GM18909 (cell line): ENCODE measurements at regions not wholly inside any gene's neighbourhood (a gene's known extent, or its start where the extent isn't known, plus 50 kb on each side); places are given as distances from the start of the nearest gene placed in this dataset.
"Not testable (repeated sequence)": the region's sequence is repeated elsewhere in the genome, so short reads cannot be mapped to it uniquely, and the experiment has no call there.

Experiments used
- ATAC-seq: cut with Tn5 transposase; IDR thresholded peaks from one replicate; pipeline ENCODE4 v1.9.1; 2021; ENCODE audit warnings: mild to moderate bottlenecking; ENCODE audit not compliant: unreplicated experiment, poor library complexity

- ATAC-seq: no peak
Observed at GRCh38 chr7:35908331-35909216, 107.7 kb downstream of the SEPTIN7 start.

- ATAC-seq: no peak
Observed at GRCh38 chr7:35909870-35910357, 109.1 kb downstream of the SEPTIN7 start.

GRCh38 chr7:35910621-35911020 lies 109.8 kb downstream of the SEPTIN7 start:
- not testable (repeated sequence) for ATAC-seq

- not testable (repeated sequence) for ATAC-seq
Observed at GRCh38 chr7:35913350-35913749, 112.5 kb downstream of the SEPTIN7 start.

GRCh38 chr7:35914214-35914613 lies 113.4 kb downstream of the SEPTIN7 start:
- ATAC-seq: not testable (repeated sequence)

- ATAC-seq: not testable (repeated sequence)
Observed at GRCh38 chr7:35915247-35915955, 114.5 kb downstream of the SEPTIN7 start.

GRCh38 chr7:35918217-35918616 lies 117.4 kb downstream of the SEPTIN7 start:
- not testable (repeated sequence) for ATAC-seq

GRCh38 chr7:35919607-35920006 lies 118.8 kb downstream of the SEPTIN7 start:
- ATAC-seq: peak; percentile 70

- not testable (repeated sequence) for ATAC-seq
Observed at GRCh38 chr7:35921338-35921737, 120.5 kb downstream of the SEPTIN7 start.

GRCh38 chr7:35924668-35925067 lies 123.8 kb downstream of the SEPTIN7 start:
- not testable (repeated sequence) for ATAC-seq

GRCh38 chr7:35926966-35927365 lies 126.1 kb downstream of the SEPTIN7 start:
- ATAC-seq: not testable (repeated sequence)

- ATAC-seq: not testable (repeated sequence)
Observed at GRCh38 chr7:35931134-35931533, 130.3 kb downstream of the SEPTIN7 start.

- ATAC-seq: not testable (repeated sequence)
Observed at GRCh38 chr7:35931551-35931950, 130.7 kb downstream of the SEPTIN7 start.

GRCh38 chr7:35940695-35941094 lies 139.8 kb downstream of the SEPTIN7 start:
- not testable (repeated sequence) for ATAC-seq

- not testable (repeated sequence) for ATAC-seq
Observed at GRCh38 chr7:35945621-35946020, 144.8 kb downstream of the SEPTIN7 start.

GRCh38 chr7:35955735-35956134 lies 154.9 kb downstream of the SEPTIN7 start:
- not testable (repeated sequence) for ATAC-seq

GRCh38 chr7:35956988-35957387 lies 156.1 kb downstream of the SEPTIN7 start:
- not testable (repeated sequence) for ATAC-seq

- ATAC-seq: not testable (repeated sequence)
Observed at GRCh38 chr7:35961260-35961659, 160.4 kb downstream of the SEPTIN7 start.

- not testable (repeated sequence) for ATAC-seq
Observed at GRCh38 chr7:35962607-35963006, 161.8 kb downstream of the SEPTIN7 start.

- ATAC-seq: no peak
Observed at GRCh38 chr7:35967366-35968139, 166.7 kb downstream of the SEPTIN7 start.
